ENCODE measurements at regions not wholly inside any gene's neighbourhood (a gene's known extent, or its start where the extent isn't known, plus 50 kb on each side); places are given as distances from the start of the nearest gene placed in this dataset.

GRCh38 chr3:115380883-115381572 is 233.9 kb upstream of the ZBTB20 start:
- no peak overlapping the region for H3K4me2 ChIP-seq
- no peaks in the 10 kb centered on the region for H3K4me1 ChIP-seq
- H3K9me3 ChIP-seq = no peaks in the 10 kb centered on the region
- ATAC-seq (no peak), DNase-seq (ENCODE audit: low read depth in 1 of 2, low spot score in 1 of 2) (no peak), FAIRE-seq (no peak)
- ChIA-PET POLR2A (no interaction called here), CTCF (no interaction called here)
- 63% methylated on average over 3 of the region's 3 CpGs for WGBS (ENCODE audit: missing lambda C conversion rate)
- no peak for TF ChIP-seq SMC3 (IDR thresholded peaks at IDR 0.05)
- TF ChIP-seq FOXS1 (CRISPR knock-in tag; IDR thresholded peaks at IDR 0.05) = no peak
- H3K4me3 ChIP-seq = no peak overlapping the region
- H3K27ac ChIP-seq = no peak overlapping the region

- Histone ChIP-seq H3K27ac (no peak overlapping the region), H3K9me3 (no peaks in the 10 kb centered on the region), H3K4me2 (no peak overlapping the region), H3K4me3 (no peak overlapping the region), H3K4me1 (no peaks in the 10 kb centered on the region)
- TF ChIP-seq RFX5 (IDR thresholded peaks at IDR 0.05) = no peak
- no peak for TF ChIP-seq HMGXB4 (CRISPR knock-in tag; IDR thresholded peaks at IDR 0.05; ENCODE audit: borderline replicate concordance)
- no peak for TF ChIP-seq EHMT2 (IDR thresholded peaks at IDR 0.05; ENCODE audit: low read depth)
- TF ChIP-seq RCOR1 (IDR thresholded peaks at IDR 0.05; ENCODE audit: low read depth, low read length) = no peak
- no peak for TF ChIP-seq NPAS2 (CRISPR knock-in tag; IDR thresholded peaks at IDR 0.05; ENCODE audit: borderline replicate concordance)
- TF ChIP-seq RARB (CRISPR knock-in tag; IDR thresholded peaks at IDR 0.05) = no peak
- TF ChIP-seq ZSCAN20 (CRISPR knock-in tag; IDR thresholded peaks at IDR 0.05) = no peak
- TF ChIP-seq SREBF2 (IDR thresholded peaks at IDR 0.05) = no peak
- no peak for TF ChIP-seq RNF2 (IDR thresholded peaks at IDR 0.05; ENCODE audit: borderline replicate concordance, low read depth)
- no peak for TF ChIP-seq MAZ (IDR thresholded peaks at IDR 0.05; ENCODE audit: borderline replicate concordance, low read depth, low read length)
- no peak for TF ChIP-seq E2F6 (IDR thresholded peaks at IDR 0.05; ENCODE audit: borderline replicate concordance, low read depth)
- TF ChIP-seq NFE2L2 (conservative IDR thresholded peaks at IDR 0.05; ENCODE audit: low read length) = no peak
- ATAC-seq (no peak), DNase-seq (ENCODE audit: low read depth in 1 of 2, low spot score in 1 of 2) (no peak), FAIRE-seq (no peak)
- POLR2A ChIA-PET = no interaction called here
- 38% methylated on average over 5 of the region's 5 CpGs for WGBS (ENCODE audit: missing lambda C conversion rate)
- CTCF ChIA-PET = no interaction called here
These were observed 234.5 kb upstream of the ZBTB20 start for GRCh38 chr3:115381573-115381912.

GRCh38 chr3:115381931-115382330 is 234.8 kb upstream of the ZBTB20 start:
- TF ChIP-seq FOSB (CRISPR knock-in tag; IDR thresholded peaks at IDR 0.05) (no peak), ZNF302 (CRISPR knock-in tag; IDR thresholded peaks at IDR 0.05) (no peak), NR3C1 (IDR thresholded peaks at IDR 0.05) (no peak), TP53 (CRISPR knock-in tag; IDR thresholded peaks at IDR 0.05) (no peak), FOSL2 (IDR thresholded peaks at IDR 0.05) (no peak), FOSL2 (CRISPR knock-in tag; IDR thresholded peaks at IDR 0.05) (no peak), ZSCAN20 (CRISPR knock-in tag; IDR thresholded peaks at IDR 0.05) (no peak), EHF (CRISPR knock-in tag; IDR thresholded peaks at IDR 0.05) (no peak), RCOR1 (IDR thresholded peaks at IDR 0.05; ENCODE audit: low read depth, low read length) (no peak), EHMT2 (IDR thresholded peaks at IDR 0.05; ENCODE audit: low read depth) (no peak), MAX (IDR thresholded peaks at IDR 0.05) (no peak), HEYL (CRISPR knock-in tag; IDR thresholded peaks at IDR 0.05) (no peak), CHD2 (IDR thresholded peaks at IDR 0.05; ENCODE audit: low read length, partially characterized antibody) (no peak), MAZ (IDR thresholded peaks at IDR 0.05; ENCODE audit: borderline replicate concordance, low read depth, low read length) (no peak), POLR2A (IDR thresholded peaks at IDR 0.05; ENCODE audit: low read length) (no peak), JUNB (IDR thresholded peaks at IDR 0.05) (no peak), GATA3 (IDR thresholded peaks at IDR 0.05; ENCODE audit: borderline replicate concordance) (no peak)
- Histone ChIP-seq H3K9me3 (no peaks in the 10 kb centered on the region), H3K4me1 (no peaks in the 10 kb centered on the region), H3K4me2 (no peak overlapping the region), H3K4me3 (no peak overlapping the region), H3K27ac (no peak overlapping the region)
- ChIA-PET CTCF (no interaction called here), POLR2A (no interaction called here)
- no peak for ATAC-seq
- DNase-seq (ENCODE audit: low read depth in 1 of 2, low spot score in 1 of 2) = no peak
- no peak for FAIRE-seq
- 38% methylated on average over 1 of the region's 1 CpG for WGBS (ENCODE audit: missing lambda C conversion rate)

Data from A549 (cell line).